ENCODE measurements at regions not wholly inside any gene's neighbourhood (a gene's known extent, or its start where the extent isn't known, plus 50 kb on each side); places are given as distances from the start of the nearest gene placed in this dataset.

DNA sequence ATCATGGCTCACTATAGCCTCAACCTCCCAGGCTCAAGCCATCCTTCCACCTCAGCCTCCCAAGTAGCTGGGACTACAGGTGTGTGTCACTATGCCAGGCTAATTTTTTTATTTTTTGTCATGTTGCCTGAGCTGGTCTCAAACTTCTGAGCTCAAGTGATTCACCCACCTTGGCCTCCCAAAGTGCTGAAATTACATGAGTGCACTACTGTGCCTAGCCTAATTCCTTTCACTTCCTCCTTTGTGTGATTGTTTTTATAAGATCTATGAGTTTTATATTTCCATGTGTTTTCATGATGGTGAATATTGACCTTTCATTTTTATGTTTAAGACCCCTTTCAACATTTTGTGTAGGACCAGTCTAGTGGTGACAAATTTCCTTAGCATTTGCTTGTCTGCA, 55.2 kb upstream of the IL12B start:
- no peak for DNase-seq

DNA sequence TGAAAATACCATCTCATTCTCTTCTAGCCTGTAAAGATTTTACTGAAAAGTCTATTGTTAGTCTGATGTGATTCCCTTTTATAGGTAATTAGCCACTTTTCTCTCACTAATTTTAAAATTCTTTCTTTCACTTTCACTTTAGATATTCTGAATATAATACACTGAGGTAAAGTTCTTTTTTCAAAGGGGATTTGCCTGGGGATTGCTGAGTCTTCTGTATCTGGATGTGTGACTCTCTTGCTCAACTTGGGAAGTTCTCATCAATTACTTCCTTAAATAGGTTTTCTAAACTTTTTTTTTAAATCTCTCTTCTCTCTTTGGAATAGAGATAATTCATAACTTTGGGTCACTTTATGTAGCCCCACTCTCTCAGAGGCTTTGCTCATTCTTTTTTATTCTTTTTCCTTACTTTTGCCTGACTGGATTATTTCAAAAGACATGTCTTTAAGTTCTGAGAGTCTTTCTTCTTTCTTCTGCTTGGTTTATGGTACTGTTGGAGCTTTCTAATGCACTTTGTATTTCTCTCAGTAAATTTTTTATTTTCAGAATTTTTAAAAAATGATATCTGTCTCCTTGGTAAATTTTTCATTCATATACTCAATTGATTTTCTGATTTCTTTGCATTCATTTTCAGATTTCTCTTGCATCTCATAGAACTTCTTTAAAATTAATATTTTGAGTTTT, 55.9 kb upstream of the IL12B start:
- DNase-seq: no peak

DNA sequence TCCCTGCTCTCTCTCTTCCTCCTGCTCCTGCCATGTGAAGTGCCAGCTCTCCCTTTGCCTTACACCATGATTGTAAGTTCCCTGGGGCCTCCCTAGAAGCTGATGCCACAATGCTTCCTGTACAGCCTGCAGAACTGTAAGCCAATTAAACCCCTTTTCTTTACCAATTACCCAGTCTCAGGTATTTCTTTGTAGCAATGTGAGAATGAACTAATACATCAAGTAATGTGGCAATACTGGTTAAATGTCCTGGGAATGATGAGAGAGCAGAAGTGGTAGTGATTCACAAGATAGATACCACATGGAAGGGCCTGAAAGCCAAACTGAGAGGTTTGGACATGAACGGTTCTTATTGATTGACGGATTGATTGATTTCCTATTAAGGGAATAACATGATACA, 62.6 kb upstream of the IL12B start:
- DNase-seq: no peak

DNA sequence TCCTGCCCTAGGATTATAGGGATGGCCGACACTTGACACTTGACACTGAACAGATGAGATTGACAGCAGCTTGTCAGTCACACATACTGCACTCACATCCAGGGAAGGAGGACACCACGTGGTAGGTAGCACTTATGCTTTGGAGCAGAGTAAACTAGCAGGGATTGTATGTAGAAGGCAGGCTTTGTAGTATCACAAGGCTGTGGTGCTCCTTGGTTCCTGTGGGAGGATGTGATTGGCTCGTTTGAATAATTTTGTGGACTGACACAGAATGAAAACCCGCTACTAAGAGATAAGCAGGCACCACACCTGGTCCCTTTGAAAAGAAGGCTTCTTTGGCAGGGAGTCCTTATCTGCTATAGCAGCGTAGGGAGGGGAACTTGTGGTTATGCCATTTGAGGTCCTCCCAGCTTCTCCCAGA, 63.6 kb upstream of the IL12B start:
- no peak for DNase-seq

DNA sequence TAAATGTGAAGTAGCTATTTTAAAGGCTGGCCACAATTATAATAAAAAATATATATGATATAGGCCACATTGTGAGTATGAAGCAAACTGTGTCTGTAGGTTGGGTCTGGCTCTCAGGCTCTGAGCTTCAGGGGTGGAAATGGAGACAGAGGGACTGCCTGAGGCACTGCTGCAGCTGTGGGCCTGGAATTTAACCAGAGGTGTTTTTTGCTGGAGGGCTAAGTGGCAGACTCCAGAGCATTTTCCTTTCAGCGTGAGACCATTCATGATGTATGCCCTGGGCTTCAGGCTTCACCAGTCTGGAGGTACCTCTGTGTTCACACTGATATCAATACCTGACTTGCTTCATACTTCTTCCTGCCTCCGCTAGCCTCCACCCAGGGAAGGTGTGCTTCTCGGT, 64.9 kb upstream of the IL12B start:
- DNase-seq: no peak

DNA sequence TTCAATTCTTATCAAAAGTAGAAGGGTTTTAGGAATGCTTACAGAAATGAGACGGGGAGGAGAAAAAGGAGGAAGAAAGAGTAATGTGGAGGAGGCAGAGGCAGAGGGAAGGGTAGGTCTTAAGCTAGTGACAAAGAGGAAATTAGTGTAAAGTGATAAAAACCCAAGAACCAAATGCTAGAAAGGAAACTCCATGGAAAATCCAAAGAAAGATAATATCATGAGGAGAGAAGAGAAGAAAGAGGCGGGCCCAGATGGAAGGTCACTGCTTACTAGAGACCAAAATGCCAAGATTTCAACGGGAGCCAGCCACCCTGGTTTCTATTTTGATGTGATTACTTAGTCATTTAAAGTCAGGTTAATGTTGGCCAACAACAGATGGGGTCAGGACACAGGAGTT, 68.6 kb upstream of the IL12B start:
- no peak for DNase-seq

DNA sequence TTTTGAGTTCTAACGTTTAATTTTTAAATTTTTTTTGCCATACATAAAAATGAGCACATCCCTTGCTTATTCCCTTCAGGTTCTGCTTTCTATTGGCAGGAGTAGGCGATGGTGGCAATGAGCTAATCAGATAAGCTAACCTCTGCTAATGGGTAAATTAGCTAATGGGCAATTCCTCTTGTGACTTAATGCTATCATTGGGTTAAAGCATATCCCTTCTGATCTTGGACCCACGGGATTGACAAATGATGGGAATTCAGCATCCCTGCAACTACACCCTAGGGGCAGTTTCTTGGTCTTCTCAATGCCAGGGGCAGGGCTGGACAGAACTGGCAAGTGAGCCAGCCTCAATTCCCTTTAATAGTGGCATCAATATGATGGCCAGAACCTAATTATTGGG, 70.2 kb upstream of the IL12B start:
- DNase-seq: no peak

DNA sequence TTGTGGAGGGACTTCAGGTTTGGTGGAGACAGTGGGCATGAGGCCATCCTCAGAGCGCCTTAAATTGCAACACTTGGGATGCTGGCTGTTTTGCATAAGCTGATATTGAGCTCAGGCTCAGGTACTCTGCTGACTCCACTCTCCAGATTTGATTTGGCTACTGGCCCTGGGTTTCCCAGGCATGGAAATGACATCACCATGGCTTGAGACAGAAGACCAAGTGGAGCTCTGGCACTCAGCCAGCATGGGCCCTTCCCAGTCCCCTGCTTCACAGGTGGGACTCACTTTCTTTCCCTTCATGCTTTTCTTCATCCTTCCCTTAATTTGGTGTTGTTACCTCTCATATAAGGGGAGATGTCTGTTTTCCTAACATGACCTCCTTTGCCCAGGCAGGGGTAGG, 72.0 kb upstream of the IL12B start:
- DNase-seq: no peak

DNA sequence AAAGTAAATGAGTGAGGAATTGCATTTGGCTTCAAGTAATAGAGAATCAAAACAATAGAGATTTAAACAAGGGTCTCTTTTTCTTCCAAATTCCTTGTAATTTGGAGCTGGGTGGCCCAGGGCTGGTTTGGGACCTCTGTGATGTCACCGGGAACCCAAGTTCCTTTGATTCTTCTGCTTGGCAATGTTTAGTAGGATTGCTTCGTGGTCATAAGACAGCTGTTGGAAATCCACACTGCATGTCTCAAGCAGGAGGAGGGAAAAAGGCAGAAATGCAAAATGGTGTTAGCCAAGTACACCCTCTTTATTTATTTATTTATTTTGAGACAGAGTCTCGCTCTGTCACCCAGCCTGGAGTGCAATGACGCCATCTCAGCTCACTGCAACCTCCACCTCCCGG, 72.6 kb upstream of the IL12B start:
- no peak for DNase-seq

DNA sequence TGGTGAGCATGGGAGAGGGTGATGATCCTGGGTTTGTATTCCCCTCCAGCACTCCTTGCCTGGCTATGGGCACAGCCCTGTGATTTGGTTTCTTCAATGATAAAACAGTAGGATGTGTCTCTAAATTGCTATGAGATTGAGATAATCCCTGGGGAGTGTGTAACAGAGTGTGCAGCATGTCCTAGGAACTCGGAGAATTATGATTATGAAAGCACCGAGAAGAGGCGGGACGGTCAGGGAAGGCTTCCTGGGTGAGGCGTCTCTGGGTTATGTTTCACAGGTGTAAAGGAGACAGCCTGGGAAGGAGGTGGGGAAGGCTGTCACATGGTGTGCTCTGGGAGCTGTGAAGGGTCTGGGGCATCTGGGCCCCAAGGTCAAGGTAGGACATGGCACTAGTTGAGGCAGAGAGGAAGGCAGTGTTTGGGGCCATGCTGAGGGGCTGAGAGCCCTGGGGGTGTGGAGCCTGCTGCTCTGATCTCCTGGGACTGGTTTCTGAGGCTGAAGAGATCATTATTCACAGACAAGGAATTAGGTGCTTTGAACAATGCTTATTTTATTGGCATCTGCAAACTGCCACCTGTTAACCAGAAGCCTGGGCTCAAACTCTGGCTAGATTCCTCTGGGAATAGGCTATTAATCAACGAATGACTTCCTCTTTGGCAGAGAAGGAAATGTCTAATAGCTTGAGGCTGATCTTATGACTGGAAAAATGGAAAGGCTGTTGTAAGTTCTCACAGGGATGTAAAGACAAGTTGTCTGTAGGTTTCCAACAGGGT, 73.8 kb upstream of the IL12B start:
- DNase-seq: no peak

DNA sequence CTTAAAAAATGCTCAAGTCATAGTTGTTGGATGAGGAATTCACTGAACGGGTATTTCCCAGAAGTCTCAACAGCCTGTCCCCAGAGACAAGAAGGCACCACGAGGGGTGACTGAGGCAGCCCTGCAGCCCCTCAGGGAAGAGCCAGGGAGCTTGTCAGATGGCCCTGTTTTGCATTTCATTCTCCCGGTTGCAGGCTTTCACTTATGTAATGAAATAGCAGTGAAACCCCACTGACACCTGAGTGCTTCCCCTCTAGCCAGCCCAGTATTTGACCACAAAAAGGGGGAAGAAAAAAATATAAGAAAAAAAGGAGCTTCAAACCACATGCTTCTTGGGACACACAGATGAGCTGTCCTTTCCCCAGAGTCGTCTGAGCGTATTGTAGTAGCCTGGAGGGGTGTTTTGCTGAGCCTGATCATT, 75.3 kb upstream of the IL12B start:
- DNase-seq: no peak

DNA sequence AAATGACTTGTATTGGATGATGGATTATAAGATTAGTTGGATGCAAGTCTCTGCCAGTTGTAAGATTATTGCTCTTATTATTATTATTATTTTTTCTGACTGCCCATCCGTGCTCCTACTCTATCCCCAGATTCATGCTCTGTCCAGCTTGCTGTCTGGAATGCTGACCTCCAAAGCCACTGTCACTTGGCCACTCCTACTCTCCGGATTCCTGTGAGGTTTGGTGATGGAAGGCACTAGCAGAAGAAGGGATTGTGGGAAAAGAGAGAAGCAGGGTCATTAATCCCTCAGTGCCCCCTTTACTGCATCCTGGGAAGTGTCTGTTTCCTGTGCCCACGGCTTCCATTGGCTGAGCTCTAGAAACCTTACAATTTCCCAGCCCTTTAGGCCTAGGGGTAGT, 76.3 kb upstream of the IL12B start:
- no peak for DNase-seq

DNA sequence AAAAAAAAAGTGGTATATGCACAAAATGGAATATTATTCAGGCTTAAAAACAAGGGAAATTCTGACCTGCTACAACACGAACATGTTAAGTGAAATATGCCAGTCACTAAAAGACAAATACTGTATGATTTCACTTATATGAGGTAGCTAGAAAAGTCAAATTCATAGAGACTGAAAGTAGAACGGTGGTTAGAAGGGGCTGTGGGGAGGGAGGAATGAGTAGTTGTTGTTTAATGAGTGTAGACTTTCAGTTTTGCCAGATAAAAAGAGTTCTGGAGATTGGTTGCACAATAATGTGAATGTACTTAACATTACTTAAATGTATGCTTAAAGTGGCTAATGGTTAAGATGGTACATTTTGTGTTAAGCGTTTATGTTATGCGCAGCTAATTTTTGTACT, 79.5 kb upstream of the IL12B start:
- no peak for DNase-seq

DNA sequence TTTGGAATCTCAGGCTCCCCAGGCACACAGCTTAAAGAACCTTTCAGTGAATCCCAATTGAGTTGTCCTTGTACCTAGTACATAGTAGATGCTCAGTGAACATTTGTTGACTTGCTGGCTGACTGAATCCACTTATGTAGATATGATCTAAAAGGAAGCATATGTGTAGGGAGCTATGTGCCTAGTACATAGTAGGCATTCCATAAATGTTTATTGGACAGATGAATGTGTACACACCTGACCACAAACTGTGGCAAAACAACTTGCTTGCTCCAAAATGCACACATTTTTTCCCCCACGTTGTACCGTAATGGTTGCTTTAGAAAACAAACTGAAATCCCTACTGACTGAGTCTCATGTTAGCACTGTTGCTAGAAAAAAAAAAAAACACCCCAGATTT, 80.2 kb upstream of the IL12B start:
- no peak for DNase-seq

DNA sequence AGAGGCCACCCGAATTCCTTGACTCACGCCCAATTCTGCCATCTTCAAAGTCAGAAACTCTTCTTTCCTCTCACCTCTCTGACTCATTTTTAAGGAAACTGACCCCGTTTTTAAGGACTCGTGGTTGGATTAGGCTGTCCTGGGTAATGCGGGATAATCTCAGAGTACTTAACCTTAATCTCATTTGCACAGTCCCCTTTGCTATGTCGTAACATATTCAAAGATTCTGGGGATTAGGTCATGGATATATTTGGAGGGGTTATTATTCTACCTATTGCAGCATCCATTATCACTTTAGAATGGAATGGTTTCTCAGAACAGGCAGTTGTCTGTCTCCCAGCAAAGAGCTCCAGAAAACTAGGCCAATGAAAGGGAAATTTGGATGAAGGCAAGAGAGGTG, 80.8 kb upstream of the IL12B start:
- DNase-seq: no peak

DNA sequence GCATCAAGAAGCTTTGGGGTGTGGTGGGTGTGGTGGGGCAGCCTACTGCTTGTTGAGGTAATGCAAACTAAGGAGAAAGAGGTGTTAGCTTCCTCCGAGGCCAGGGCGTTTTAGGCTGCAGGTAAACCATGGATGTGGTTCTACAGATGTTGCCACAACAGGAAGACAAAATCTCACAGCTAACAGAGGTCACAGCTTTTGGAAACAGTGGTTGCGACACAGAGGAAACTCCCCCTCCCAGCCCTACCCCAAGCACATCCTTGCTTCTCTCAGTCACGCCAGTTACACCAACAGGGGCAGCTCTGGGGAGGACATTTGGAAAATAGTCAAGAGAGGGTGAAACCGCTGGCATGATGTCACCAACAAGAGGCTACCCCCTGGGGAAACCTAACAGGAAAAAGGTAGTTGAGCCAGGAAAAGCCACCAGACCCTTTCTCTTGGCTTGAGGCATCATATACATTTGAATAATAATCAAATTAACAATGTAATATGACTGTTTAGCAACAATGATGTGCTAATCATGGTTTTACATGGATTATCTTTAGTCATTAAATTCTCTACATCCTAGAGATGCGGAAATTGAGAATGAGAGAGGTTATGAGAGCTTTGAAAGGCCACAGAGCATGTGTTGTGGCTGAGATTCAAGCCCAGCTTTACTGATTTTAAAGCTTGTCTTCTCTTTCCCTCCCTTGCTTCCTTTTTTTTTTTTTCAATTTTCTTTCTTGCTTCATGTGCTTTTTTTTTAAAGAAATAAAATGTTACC, 82.2 kb upstream of the IL12B start:
- peak in 3 of 4 experiments; percentile 4 to 32 (median 15) for DNase-seq

DNA sequence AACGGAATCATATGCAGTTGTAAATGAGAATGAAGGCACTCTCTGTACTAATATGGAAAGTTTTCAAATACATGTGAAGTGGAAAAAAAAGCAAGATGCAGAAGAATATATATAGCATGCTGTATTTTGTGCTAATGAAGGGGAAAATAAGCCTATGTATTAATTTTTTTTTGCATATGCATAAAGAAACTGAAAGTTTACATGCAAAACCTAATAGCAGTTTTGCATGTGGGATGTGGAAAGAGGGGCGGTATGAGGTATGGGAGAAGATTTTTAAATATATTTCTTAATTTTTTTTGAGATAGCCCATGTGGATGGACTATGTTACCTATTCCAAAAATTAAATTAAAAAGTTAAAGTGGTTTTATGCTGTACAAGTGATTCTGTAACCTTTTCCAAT, 83.7 kb upstream of the IL12B start:
- no peak for DNase-seq

DNA sequence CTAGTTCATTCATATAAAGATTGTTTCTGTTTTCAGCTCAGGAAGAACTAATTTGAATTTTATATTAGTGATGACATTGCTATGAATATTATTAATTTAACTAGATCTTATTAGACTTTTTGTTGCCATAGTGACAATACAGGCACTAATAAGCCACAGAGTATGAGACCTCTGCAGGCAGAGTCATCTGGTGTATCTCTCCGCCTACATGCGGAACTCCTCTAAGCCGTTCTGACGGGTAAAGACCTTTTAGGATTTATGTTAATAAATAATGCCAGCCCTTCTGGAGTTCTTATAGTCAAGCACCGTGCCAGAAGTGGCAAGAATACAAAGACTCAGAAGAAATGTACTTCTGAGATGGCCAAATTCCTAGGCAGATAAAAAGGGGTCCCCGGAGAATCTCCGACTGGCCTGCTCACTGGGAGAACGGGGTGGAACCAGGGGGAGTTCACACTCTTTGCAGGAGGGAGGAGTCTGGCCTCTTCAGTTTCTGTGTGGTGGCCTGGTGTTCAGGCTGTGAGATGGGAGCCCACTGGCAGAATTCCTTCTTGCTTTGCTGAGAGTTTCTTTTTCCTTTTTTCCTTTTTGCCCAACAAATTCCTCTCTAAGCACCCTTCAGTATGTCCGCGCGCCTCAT, 85.1 kb upstream of the IL12B start:
- DNase-seq: no peak

DNA sequence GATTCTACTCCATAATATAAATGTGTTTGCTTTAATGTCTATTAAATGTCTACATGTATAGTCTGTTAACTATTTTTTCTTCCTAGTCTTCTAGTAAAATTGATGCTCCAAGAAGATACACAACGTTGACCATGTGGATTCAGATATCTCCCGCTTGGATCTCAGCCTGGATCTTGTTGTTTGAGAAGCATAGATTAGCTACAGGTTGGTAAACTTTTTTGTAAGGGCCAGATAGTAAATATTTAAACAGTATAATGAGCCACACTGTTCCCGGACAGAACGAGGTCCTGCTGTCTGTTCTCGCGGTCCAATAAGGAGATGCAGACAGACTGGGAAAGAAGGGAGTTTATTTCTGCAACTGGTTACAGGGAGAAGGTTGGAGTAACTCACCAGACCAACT, 86.2 kb upstream of the IL12B start:
- DNase-seq: no peak

DNA sequence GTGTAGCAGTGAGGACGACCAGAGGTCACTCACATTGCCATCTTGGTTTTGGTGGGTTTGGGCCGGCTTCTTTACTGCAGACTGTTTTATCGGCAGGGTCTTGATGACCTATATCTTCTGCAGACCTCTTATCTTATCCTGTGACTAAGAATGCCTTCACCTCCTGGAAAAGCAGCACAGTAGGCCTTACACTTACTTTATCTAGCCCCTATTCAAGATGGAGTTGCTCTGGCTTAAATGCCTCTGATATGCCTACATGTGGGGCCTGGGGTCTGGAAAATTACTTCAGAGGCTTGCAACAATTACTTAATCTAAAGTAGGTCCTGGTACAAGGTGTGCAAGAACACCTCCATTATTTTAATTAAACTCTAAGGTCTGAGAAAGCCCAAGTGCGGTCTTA, 86.9 kb upstream of the IL12B start:
- DNase-seq: no peak

DNA sequence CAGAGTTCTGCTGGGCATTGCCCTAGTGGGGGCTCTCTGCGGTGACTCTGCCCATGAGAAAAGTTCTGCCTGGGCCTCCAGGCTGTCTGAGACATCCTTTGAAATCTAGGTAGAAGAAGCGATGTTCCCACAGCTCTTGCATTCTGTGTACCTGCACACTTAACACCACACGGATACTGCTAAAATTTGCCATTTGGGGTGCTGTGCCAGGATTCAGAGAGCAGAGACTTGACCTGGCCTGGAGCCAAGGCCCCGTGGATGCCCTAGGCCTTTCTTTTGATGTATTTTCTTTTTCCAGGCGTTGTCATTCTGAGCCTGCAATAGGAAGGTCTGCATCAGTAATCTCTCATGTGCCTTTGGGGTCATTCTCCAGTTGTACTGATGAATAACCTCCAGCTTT, 89.3 kb upstream of the IL12B start:
- DNase-seq: no peak

DNA sequence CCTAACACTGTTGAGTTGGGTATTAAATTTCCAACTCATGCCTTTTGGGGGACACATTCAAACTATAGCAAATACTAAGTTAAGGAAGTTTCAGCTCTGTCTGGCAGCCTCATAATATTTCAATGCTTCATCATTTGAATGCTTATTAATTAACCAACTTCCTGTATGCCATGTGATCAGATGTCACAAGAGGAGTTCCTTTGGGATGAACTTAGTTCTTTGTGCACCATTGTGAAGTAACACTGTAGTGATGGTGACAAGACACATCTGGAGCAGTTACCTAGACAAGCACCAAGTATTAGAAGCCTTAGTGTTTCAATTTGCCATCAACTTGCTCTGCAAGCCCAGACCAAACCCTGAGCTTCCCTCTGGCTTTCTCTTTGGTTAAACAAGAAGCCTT, 90.7 kb upstream of the IL12B start:
- no peak for DNase-seq

DNA sequence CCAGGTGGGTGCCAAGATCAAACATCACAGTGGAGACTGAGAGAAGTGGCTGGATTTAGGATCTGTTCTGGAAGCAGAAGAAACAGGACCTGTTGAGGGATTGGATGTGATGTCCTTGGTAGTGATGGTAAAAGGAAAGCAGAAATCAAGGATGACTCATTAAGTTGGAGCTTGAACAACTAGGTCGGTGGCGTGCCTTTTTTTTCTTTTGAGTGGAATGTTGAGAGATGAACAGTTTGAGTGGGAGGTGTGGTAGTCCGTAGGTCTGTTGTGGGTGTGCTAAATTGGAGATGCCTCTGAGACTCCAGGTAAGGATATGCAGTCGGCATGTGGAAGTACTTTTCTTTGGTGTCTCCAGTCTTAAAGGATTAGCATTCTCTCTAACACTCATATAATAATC, 92.1 kb upstream of the IL12B start:
- DNase-seq: no peak

DNA sequence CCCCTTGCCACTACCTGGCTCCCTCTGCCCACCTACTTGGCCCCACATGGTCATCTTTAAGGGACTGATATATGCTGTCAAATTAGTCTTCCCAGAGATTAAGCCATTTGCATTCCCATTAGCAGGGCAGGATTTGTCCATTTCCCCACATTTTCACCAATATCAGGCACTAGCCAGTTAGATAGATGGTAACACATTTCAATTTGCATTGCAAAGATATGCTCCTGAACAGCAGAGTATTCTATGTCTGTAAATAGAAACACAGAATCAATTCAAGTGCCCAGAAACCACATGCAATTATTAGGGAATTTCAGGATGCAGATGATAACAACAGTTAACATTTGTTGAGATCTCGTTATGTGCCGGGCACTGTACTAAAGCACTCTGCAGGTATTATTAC, 92.6 kb upstream of the IL12B start:
- no peak for DNase-seq
